GM23248 (cell line): ENCODE measurements at regions not wholly inside any gene's neighbourhood (a gene's known extent, or its start where the extent isn't known, plus 50 kb on each side); places are given as distances from the start of the nearest gene placed in this dataset.

Experiments used
- DNase-seq: peaks from one replicate; pipeline ENCODE4 v3.0.0-alpha.2; 2015
- H2AFZ ChIP-seq: fragments of 200-600 bp; sonication (generic); 2 replicates; pipeline ENCODE4 v1.6.1; 2016; ENCODE audit warnings: antibody characterized with exemption
- H3F3A ChIP-seq: fragments of 200-600 bp; sonication (generic); 2 replicates; pipeline ENCODE4 v1.6.1; 2016; ENCODE audit warnings: mild to moderate bottlenecking, antibody characterized with exemption, mixed run types; ENCODE audit not compliant: insufficient read depth
- H3K27ac ChIP-seq: fragments of 200-600 bp; sonication (generic); 2 replicates; pipeline ENCODE4 v1.5.1; 2016; ENCODE audit warnings: mild to moderate bottlenecking
- H3K27me3 ChIP-seq: fragments of 200-600 bp; sonication (generic); replicated peaks from 2 replicates; pipeline ENCODE4 v1.6.1; 2016; ENCODE audit warnings: mild to moderate bottlenecking; ENCODE audit not compliant: insufficient read depth
- H3K36me3 ChIP-seq: fragments of 200-600 bp; sonication (generic); 2 replicates; pipeline ENCODE4 v1.6.1; 2016; ENCODE audit warnings: low read depth, mild to moderate bottlenecking
- H3K4me1 ChIP-seq: fragments of 200-600 bp; sonication (generic); 2 replicates; pipeline ENCODE4 v1.6.1; 2016; ENCODE audit warnings: mild to moderate bottlenecking; ENCODE audit not compliant: insufficient read depth
- H3K4me2 ChIP-seq: fragments of 200-600 bp; sonication (generic); one replicate; pipeline ENCODE4 v1.6.1; 2016; ENCODE audit warnings: mild to moderate bottlenecking; ENCODE audit not compliant: unreplicated experiment
- H3K4me3 ChIP-seq: fragments of 200-600 bp; sonication (generic); 2 replicates; pipeline ENCODE4 v1.5.1; 2016; ENCODE audit warnings: mild to moderate bottlenecking
- H3K79me2 ChIP-seq: fragments of 200-600 bp; sonication (generic); 2 replicates; pipeline ENCODE4 v1.6.1; 2016; ENCODE audit warnings: mild to moderate bottlenecking; ENCODE audit not compliant: insufficient read depth
- H3K9ac ChIP-seq: fragments of 200-600 bp; sonication (generic); 2 replicates; pipeline ENCODE4 v1.6.1; 2016; ENCODE audit warnings: mild to moderate bottlenecking
- H3K9me2 ChIP-seq: fragments of 200-600 bp; sonication (generic); 2 replicates; pipeline ENCODE4 v1.6.1; 2016; ENCODE audit warnings: mixed run types, mild to moderate bottlenecking, moderate library complexity; ENCODE audit not compliant: insufficient read depth
- H3K9me3 ChIP-seq: fragments of 200-600 bp; sonication (generic); one replicate; pipeline ENCODE4 v1.6.1; 2017; ENCODE audit warnings: low read depth
- H4K20me1 ChIP-seq: fragments of 200-600 bp; sonication (generic); 2 replicates; pipeline ENCODE4 v1.6.0; 2016; ENCODE audit not compliant: insufficient read depth
- EZH2 ChIP-seq: fragments of 200-600 bp; sonication (generic); IDR thresholded peaks from 2 replicates; pipeline ENCODE4 v1.6.1; 2018; ENCODE audit warnings: antibody characterized with exemption, mild to moderate bottlenecking; ENCODE audit not compliant: insufficient read depth, poor library complexity, severe bottlenecking
- EZH2phosphoT487 ChIP-seq: fragments of 200-600 bp; sonication (generic); IDR thresholded peaks from 2 replicates; pipeline ENCODE4 v1.6.1; 2018; ENCODE audit warnings: antibody characterized with exemption, moderate library complexity, mild to moderate bottlenecking, low read depth; ENCODE audit not compliant: insufficient read depth
- WGBS, 2 experiments: methylation state at CpG; one replicate each; pipeline ENCODE4 v1.1.6; 2015 to 2017; ENCODE audit warnings: low lambda C conversion rate in 2 of 2, low coverage in 1 of 2; ENCODE audit errors: missing lambda C conversion rate in 2 of 2; 5-methylcytosine and 5-hydroxymethylcytosine counted together
- in situ Hi-C: fragments of 300-500 bp; cut with MboI; formaldehyde crosslinking; loops from 2 replicates; pipeline ENCODE4 v1.15.0; 2020

DNA sequence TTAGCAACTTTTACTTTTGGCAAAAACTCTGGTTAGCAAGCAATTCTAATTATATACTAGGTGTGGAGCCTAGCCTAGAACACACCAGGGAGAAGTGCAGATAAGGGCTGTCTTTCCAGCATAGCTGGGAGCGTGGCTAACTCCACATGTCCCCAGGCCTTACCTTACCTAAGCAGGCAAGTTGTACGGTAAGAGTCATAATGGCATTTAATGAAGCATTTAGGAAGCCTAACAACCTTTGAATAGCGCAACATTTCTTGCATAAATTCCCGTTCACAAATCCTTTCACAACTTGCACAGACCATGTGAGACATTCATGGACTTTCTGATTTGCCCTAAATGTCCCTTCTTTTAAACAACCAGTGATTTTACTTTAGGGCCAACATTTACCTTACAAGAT is 917.4 kb upstream of the ACO1 start:
- Histone ChIP-seq H3K4me2 (no peak overlapping the region), H3K27ac (no peak overlapping the region), H3K9me3 (no peaks in the 10 kb centered on the region), H3K9ac (no peak overlapping the region), H3F3A (no peaks in the 10 kb centered on the region), H3K9me2 (no peaks in the 10 kb centered on the region), H2AFZ (no peak overlapping the region), H3K79me2 (no peaks in the 10 kb centered on the region), H3K4me1 (no peaks in the 10 kb centered on the region), H3K36me3 (no peaks in the 10 kb centered on the region), H4K20me1 (no peaks in the 10 kb centered on the region), H3K4me3 (no peak overlapping the region), H3K27me3 (no peaks in the 10 kb centered on the region)
- no peak for DNase-seq
- WGBS, 2 experiments, result 31 to 38% methylated on average over 4 of the region's 4 CpGs
- TF ChIP-seq EZH2 (no peak), EZH2phosphoT487 (no peak)
- in situ Hi-C loops, result no loop called here

DNA sequence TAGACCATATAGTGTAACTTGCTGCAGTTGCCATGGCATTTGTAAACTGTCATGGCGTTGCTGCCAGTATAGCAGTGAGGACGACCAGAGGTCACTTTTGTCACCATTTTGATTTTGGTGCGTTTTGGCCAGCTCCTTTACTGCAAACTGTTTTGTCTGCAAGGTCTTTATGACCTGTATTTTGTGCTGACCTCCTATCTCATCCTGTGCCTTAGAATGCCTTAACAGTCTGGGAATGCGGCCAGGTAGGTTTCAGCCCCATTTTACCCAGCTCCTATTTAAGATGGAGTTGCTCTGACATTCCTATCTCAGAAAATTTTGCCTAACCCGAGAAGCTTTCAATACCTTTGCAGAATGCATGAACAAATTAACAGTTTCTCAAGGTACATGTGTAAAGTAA is 914.4 kb upstream of the ACO1 start:
- Histone ChIP-seq H3K36me3 (no peaks in the 10 kb centered on the region), H3K9ac (no peak overlapping the region), H3K9me3 (no peaks in the 10 kb centered on the region), H3K4me2 (no peak overlapping the region), H3K4me1 (no peaks in the 10 kb centered on the region), H2AFZ (no peak overlapping the region), H3K79me2 (no peaks in the 10 kb centered on the region), H3K27ac (no peak overlapping the region), H3K9me2 (no peaks in the 10 kb centered on the region), H3K27me3 (no peaks in the 10 kb centered on the region), H3F3A (no peaks in the 10 kb centered on the region), H4K20me1 (no peaks in the 10 kb centered on the region), H3K4me3 (no peak overlapping the region)
- no peak for DNase-seq
- TF ChIP-seq EZH2phosphoT487 (no peak), EZH2 (no peak)
- 11 to 16% methylated on average over 5 of the region's 5 CpGs for WGBS, 2 experiments
- in situ Hi-C loops, result loop anchor here (10.0 kb wide), 1 partner anchor 65 kb away; no protein-coding TSS in a partner anchor

DNA sequence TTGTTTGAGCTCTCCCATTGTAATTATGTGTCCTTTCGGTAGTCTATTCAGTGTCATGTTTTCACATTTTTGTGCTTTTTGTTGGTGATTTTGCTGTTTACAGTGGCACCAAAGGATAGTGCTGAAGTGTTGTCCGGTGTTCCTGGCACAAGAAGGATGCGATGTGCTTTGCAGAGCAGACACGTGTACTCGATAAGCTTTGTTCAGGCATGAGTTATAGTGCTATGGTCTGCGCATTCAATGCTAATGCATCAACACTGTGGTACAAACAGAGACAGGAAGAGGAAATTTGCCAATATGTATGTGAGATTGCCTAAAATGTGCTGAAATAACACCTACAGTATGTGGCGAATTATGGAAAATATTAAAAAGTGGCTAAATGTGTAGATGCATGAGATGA is 913.4 kb upstream of the ACO1 start:
- TF ChIP-seq EZH2phosphoT487, result no peak
- 41 to 44% methylated on average over 7 of the region's 7 CpGs for WGBS, 2 experiments

DNA sequence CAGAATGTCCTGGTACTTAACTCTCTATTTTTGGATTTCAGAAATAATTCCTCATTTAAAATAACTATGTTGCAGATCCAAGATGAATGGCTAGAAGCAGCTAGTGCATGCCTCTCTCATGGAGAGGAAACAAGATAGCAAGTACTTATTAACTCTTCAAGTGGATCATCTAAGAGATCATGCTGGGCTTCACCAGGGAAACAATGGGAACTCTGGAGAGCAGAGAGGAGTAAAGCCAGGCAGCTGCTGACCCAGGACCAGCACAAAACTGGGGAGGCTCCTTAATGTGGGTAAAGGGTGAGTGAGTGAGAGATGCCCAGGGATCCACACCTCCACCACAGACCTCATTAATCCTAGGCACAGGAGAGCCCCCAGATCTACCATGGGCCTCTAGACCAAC is 897.8 kb upstream of the ACO1 start:
- Histone ChIP-seq H2AFZ (no peak overlapping the region), H3K9me2 (no peaks in the 10 kb centered on the region), H4K20me1 (no peaks in the 10 kb centered on the region), H3K4me2 (no peak overlapping the region), H3K4me1 (no peaks in the 10 kb centered on the region), H3K27ac (no peak overlapping the region), H3K27me3 (no peaks in the 10 kb centered on the region), H3K79me2 (no peaks in the 10 kb centered on the region), H3F3A (no peaks in the 10 kb centered on the region), H3K9ac (no peak overlapping the region), H3K4me3 (no peak overlapping the region), H3K36me3 (no peaks in the 10 kb centered on the region), H3K9me3 (no peaks in the 10 kb centered on the region)
- TF ChIP-seq EZH2 (no peak), EZH2phosphoT487 (no peak)
- DNase-seq, result no peak
- in situ Hi-C loops, result no loop called here

More for the DNA sequence above, 913.4 kb upstream of the ACO1 start:
- Histone ChIP-seq H3K79me2 (no peaks in the 10 kb centered on the region), H3K9me3 (no peaks in the 10 kb centered on the region), H3K9ac (no peak overlapping the region), H2AFZ (no peak overlapping the region), H3K36me3 (no peaks in the 10 kb centered on the region), H3F3A (no peaks in the 10 kb centered on the region), H3K27ac (no peak overlapping the region), H3K4me3 (no peak overlapping the region), H3K4me2 (no peak overlapping the region), H3K27me3 (no peaks in the 10 kb centered on the region), H3K9me2 (no peaks in the 10 kb centered on the region), H3K4me1 (no peaks in the 10 kb centered on the region), H4K20me1 (no peaks in the 10 kb centered on the region)
- in situ Hi-C loops, result loop anchor here (10.0 kb wide), 1 partner anchor 64 kb away; no protein-coding TSS in a partner anchor
- DNase-seq, result no peak

DNA sequence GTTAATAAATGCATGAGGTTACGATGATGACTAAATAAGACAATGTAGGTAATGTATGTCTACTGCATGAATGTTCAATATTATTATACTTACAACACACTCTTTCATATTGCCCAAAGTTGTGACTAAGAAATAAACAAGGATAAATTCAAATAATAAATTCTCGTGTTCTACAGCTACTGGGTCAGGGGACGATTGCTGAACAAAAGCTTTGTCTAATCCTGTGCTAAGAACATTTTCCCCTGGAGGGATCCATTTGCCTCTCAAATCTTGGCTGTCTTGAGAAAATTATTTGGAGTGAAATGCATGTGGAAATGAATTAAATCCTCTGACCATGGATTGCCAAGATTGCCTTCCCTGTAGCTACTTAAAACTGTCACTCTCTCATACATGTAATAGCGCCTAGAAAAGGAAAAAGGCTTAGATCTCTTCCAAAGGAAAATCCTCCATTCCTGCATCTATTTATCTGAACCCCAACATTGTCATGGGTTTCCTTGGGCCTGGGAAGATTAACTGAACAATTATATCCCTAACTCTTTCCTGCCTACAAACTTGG is 893.8 kb upstream of the ACO1 start:
- TF ChIP-seq EZH2 (no peak), EZH2phosphoT487 (no peak)
- Histone ChIP-seq H3K27ac (no peak overlapping the region), H3K36me3 (no peaks in the 10 kb centered on the region), H4K20me1 (no peaks in the 10 kb centered on the region), H2AFZ (no peak overlapping the region), H3K9ac (no peak overlapping the region), H3K9me2 (no peaks in the 10 kb centered on the region), H3K4me2 (no peak overlapping the region), H3K27me3 (no peaks in the 10 kb centered on the region), H3K4me1 (no peaks in the 10 kb centered on the region), H3K79me2 (no peaks in the 10 kb centered on the region), H3K9me3 (peaks cover 2% of the 10 kb centered on the region), H3F3A (no peaks in the 10 kb centered on the region), H3K4me3 (no peak overlapping the region)
- DNase-seq, result no peak
- WGBS, 2 experiments, result 17 to 19% methylated on average over 4 of the region's 4 CpGs
- in situ Hi-C loops, result no loop called here
